GM21447 (cell line): ENCODE measurements at regions not wholly inside any gene's neighbourhood (a gene's known extent, or its start where the extent isn't known, plus 50 kb on each side); places are given as distances from the start of the nearest gene placed in this dataset.
"Not testable (repeated sequence)": the region's sequence is repeated elsewhere in the genome, so short reads cannot be mapped to it uniquely, and the experiment has no call there.

Experiments
- ATAC-seq: cut with Tn5 transposase; IDR thresholded peaks from one replicate; pipeline ENCODE4 v1.9.1; 2021; ENCODE audit not compliant: unreplicated experiment

- not testable (repeated sequence) for ATAC-seq
Measured at GRCh38 chr13:109264603-109265437, 521.6 kb downstream of the IRS2 start.

GRCh38 chr13:109257761-109258157 is 528.6 kb downstream of the IRS2 start:
- not testable (repeated sequence) for ATAC-seq
